PC-9 (cell line): ENCODE measurements at regions not wholly inside any gene's neighbourhood (a gene's known extent, or its start where the extent isn't known, plus 50 kb on each side); places are given as distances from the start of the nearest gene placed in this dataset.

Experiments used
- CTCF ChIP-seq: fragments of 200-600 bp; sonication (generic); conservative IDR thresholded peaks from 2 replicates; pipeline ENCODE4 v1.6.1; 2017; ENCODE audit warnings: mixed run types, antibody characterized with exemption, mild to moderate bottlenecking, moderate library complexity
- EZH2 ChIP-seq: fragments of 200-600 bp; sonication (generic); IDR thresholded peaks from 2 replicates; pipeline ENCODE4 v1.8.0; 2017; ENCODE audit warnings: antibody characterized with exemption, low read depth

- TF ChIP-seq CTCF (no peak), EZH2 (no peak)
Observed at GRCh38 chrX:45879512-45879911, 665.7 kb downstream of the ZNF674 start.
